ENCODE measurements at regions not wholly inside any gene's neighbourhood (a gene's known extent, or its start where the extent isn't known, plus 50 kb on each side); places are given as distances from the start of the nearest gene placed in this dataset.

- TF ChIP-seq, protein P1, sequence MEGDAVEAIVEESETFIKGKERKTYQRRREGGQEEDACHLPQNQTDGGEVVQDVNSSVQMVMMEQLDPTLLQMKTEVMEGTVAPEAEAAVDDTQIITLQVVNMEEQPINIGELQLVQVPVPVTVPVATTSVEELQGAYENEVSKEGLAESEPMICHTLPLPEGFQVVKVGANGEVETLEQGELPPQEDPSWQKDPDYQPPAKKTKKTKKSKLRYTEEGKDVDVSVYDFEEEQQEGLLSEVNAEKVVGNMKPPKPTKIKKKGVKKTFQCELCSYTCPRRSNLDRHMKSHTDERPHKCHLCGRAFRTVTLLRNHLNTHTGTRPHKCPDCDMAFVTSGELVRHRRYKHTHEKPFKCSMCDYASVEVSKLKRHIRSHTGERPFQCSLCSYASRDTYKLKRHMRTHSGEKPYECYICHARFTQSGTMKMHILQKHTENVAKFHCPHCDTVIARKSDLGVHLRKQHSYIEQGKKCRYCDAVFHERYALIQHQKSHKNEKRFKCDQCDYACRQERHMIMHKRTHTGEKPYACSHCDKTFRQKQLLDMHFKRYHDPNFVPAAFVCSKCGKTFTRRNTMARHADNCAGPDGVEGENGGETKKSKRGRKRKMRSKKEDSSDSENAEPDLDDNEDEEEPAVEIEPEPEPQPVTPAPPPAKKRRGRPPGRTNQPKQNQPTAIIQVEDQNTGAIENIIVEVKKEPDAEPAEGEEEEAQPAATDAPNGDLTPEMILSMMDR (IDR thresholded peaks at IDR 0.05; ENCODE audit: borderline replicate concordance, insufficient read depth, low read depth, low read length): no peak
- no peak overlapping the region for H3K4me3 ChIP-seq (ENCODE audit: low read depth, low read length)
Observed at GRCh38 chr13:65921933-65922332, 1308.2 kb downstream of the PCDH9 start.

- TF ChIP-seq, protein P1 (IDR thresholded peaks at IDR 0.05; ENCODE audit: borderline replicate concordance, insufficient read depth, low read depth, low read length): no peak
Observed at GRCh38 chr13:65917731-65918130, 1312.4 kb downstream of the PCDH9 start.

GRCh38 chr13:65915195-65915594 is 1314.9 kb downstream of the PCDH9 start:
- H3K4me3 ChIP-seq (ENCODE audit: low read depth, low read length): no peak overlapping the region
- TF ChIP-seq, protein P1 (IDR thresholded peaks at IDR 0.05; ENCODE audit: borderline replicate concordance, insufficient read depth, low read depth, low read length): no peak

More at GRCh38 chr13:65917731-65918130, 1312.4 kb downstream of the PCDH9 start:
- no peak overlapping the region for H3K4me3 ChIP-seq (ENCODE audit: low read depth, low read length)

DNA sequence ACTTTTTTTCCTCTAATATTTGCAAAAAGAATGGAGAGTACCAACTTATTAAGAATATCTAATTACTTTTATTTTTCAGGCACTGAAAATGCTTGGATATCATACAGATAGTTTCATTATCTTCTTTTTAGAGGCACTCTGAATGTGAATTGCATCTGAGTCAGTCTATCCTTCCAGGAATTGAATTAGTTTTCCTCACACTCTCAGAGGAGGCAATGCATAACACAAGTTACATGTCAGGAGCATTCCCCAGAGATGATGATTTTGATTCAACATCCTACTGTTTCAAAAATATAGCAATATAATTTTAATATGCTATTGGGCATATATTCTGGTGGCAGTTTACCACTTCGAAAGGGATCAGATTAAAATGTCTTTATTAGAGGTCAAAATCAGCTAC is 1315.4 kb downstream of the PCDH9 start:
- H3K4me3 ChIP-seq (ENCODE audit: low read depth, low read length): no peak overlapping the region
- TF ChIP-seq, protein P1 (IDR thresholded peaks at IDR 0.05; ENCODE audit: borderline replicate concordance, insufficient read depth, low read depth, low read length): no peak

GRCh38 chr13:65913173-65913572 is 1317.0 kb downstream of the PCDH9 start:
- TF ChIP-seq, protein P1 (IDR thresholded peaks at IDR 0.05; ENCODE audit: borderline replicate concordance, insufficient read depth, low read depth, low read length): no peak
- H3K4me3 ChIP-seq (ENCODE audit: low read depth, low read length): no peak overlapping the region

DNA sequence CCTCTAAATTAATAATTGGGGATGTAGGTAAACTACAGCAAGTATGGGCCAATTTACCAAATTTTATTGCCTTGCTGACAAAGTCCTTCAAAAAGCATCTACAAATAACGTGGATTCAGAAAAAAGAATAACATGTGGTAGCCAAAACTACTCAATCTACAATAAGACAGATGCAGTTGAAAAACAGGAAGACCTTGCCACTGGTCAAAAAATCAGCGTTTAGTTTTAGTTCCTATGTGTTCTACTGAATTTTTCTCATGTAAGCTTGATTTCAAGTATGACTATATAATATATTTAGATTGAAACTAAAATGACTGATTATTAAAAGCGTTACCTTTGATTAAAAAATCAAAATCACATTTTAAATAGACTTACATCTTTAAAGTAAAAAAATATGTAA is 1317.6 kb downstream of the PCDH9 start:
- TF ChIP-seq, protein P1 (IDR thresholded peaks at IDR 0.05; ENCODE audit: borderline replicate concordance, insufficient read depth, low read depth, low read length): no peak
- H3K4me3 ChIP-seq (ENCODE audit: low read depth, low read length): no peak overlapping the region

DNA sequence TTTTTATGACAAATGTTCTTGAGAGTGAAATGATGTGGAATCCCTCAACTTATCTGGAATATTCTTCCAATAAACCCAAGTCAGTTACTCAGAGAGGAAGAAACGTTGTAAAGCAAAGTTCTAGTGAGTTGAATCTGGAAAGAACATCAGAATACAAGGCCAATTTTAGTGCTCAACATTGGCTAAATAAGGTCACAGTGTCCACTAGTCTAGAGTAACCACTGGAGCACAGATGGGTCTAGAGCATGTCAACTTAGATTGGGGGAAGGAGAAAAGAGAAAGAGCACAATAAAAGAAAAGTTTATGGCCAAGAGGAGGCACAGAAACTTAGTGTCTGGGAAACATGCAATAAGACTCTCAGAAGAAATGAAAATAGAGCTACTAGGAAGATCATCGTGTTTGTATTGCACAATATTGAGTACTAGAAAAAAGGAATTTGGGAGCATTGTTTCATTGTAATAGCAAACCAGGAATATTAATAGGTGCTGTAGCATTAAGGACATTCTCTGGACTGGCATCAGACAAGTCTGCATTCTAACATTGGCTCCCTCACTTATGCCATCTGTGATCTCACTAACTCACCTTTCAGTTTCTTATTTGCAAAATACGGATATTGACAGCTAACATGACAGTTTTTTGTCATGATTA is 1318.5 kb downstream of the PCDH9 start:
- H3K4me3 ChIP-seq (ENCODE audit: low read depth, low read length): no peak overlapping the region
- TF ChIP-seq, protein P1 (IDR thresholded peaks at IDR 0.05; ENCODE audit: borderline replicate concordance, insufficient read depth, low read depth, low read length): no peak
